ENCODE measurements at regions not wholly inside any gene's neighbourhood (a gene's known extent, or its start where the extent isn't known, plus 50 kb on each side); places are given as distances from the start of the nearest gene placed in this dataset.

DNA sequence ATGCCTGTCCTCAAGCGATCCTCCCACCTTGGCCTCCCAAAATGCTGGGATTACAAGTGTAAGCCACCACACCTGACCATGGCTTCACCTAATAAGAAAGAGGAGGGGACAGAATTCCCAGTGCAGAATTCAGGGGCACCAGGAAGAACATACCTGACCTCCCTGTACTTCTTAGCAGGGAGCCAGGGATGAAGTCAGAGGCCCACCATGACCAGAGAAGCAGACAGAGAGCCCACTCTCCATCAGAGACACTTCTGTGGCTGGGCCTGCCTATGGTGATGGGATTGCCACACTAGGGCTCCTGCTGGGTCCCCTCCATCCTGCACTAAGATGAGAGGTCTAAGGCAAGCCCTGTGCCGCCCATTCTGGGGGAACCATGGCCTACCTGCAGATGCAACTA, 157.4 kb upstream of the LYZL2 start:
- no peak overlapping the region for H2BK20ac ChIP-seq (ENCODE audit: low read depth, low read length, poor library complexity, severe bottlenecking)
- H3K18ac ChIP-seq (ENCODE audit: insufficient read length, low read depth, low read length), result no peak overlapping the region
- no peaks in the 10 kb centered on the region for H3K79me2 ChIP-seq (ENCODE audit: insufficient read depth, low read length)
- H3K27me3 ChIP-seq (ENCODE audit: insufficient read depth, low read length), result no peaks in the 10 kb centered on the region; the same call in 1 of the 2 replicates
- H3K4me2 ChIP-seq (ENCODE audit: insufficient read depth, insufficient read length, low read length), result no peak overlapping the region
- H3K79me1 ChIP-seq (ENCODE audit: insufficient read depth, low read depth, low read length, poor library complexity, severe bottlenecking), result no peaks in the 10 kb centered on the region
- H3K27me3 Mint-ChIP-seq (ENCODE audit: low read depth), result peaks cover 59% of the 10 kb centered on the region
- no peak overlapping the region for H2BK120ac ChIP-seq (ENCODE audit: low read depth, low read length, poor library complexity, severe bottlenecking)
- no peak overlapping the region for H3K4ac ChIP-seq (ENCODE audit: low read depth, low read length)
- no peak overlapping the region for H2BK12ac ChIP-seq (ENCODE audit: insufficient read length, low read depth, low read length)
- no peak overlapping the region for H2AK5ac ChIP-seq (ENCODE audit: insufficient read length, low read length)
- peaks cover 11 to 18% of the 10 kb centered on the region in 2 experiments for H3K4me1 Mint-ChIP-seq
- no peak overlapping the region for H2AFZ ChIP-seq (ENCODE audit: low read length)
- H4K91ac ChIP-seq (ENCODE audit: insufficient read length, low read depth, low read length), result no peak overlapping the region
- no peak overlapping the region for H3K27ac Mint-ChIP-seq
- no peak overlapping the region for H4K8ac ChIP-seq (replicated peaks; ENCODE audit: insufficient read length, low read depth, low read length)
- DNase-seq, result no peak
- no peak overlapping the region for H3K56ac ChIP-seq (ENCODE audit: insufficient read length, low read depth, low read length)
- no peaks in the 10 kb centered on the region for H3K36me3 Mint-ChIP-seq (ENCODE audit: insufficient read depth in 1 of 3, low read depth in 3 of 3)
- no peak overlapping the region for H2BK5ac ChIP-seq (ENCODE audit: insufficient read length, low read length)
- no peaks in the 10 kb centered on the region for H3K4me1 ChIP-seq (ENCODE audit: insufficient read depth, low read length)
- no peak overlapping the region for H3K4me3 Mint-ChIP-seq
- TF ChIP-seq, protein P1, sequence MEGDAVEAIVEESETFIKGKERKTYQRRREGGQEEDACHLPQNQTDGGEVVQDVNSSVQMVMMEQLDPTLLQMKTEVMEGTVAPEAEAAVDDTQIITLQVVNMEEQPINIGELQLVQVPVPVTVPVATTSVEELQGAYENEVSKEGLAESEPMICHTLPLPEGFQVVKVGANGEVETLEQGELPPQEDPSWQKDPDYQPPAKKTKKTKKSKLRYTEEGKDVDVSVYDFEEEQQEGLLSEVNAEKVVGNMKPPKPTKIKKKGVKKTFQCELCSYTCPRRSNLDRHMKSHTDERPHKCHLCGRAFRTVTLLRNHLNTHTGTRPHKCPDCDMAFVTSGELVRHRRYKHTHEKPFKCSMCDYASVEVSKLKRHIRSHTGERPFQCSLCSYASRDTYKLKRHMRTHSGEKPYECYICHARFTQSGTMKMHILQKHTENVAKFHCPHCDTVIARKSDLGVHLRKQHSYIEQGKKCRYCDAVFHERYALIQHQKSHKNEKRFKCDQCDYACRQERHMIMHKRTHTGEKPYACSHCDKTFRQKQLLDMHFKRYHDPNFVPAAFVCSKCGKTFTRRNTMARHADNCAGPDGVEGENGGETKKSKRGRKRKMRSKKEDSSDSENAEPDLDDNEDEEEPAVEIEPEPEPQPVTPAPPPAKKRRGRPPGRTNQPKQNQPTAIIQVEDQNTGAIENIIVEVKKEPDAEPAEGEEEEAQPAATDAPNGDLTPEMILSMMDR (conservative IDR thresholded peaks at IDR 0.05), result no peak
- peaks cover 3% of the 10 kb centered on the region for H3K23me2 ChIP-seq (ENCODE audit: insufficient read length, low read depth, low read length, poor library complexity, severe bottlenecking)
- H3K14ac ChIP-seq (ENCODE audit: insufficient read depth, low read length), result no peak overlapping the region
- H3K9ac ChIP-seq (ENCODE audit: extremely low read depth, insufficient read length, low read length), result no peak overlapping the region
- no peak overlapping the region for H3K27ac ChIP-seq (ENCODE audit: insufficient read length, low read depth, low read length)
- no peak overlapping the region for H2BK15ac ChIP-seq (ENCODE audit: low read depth, low read length)
- H3K23ac ChIP-seq (ENCODE audit: insufficient read length, low read depth, low read length), result no peak overlapping the region
- no peak overlapping the region for H4K5ac ChIP-seq (ENCODE audit: insufficient read length, low read depth, low read length)
- no peak overlapping the region for H3T11ph ChIP-seq (ENCODE audit: low read length)
- H3K9me3 Mint-ChIP-seq, result no peaks in the 10 kb centered on the region
- H4K20me1 ChIP-seq (ENCODE audit: control insufficient read depth, insufficient read depth, insufficient read length), result no peaks in the 10 kb centered on the region
- WGBS (ENCODE audit: extremely low coverage, insufficient read length, low lambda C conversion rate), result no CpG with 5 or more reads among the region's 2 CpGs
- no peaks in the 10 kb centered on the region for H3K9me3 ChIP-seq (ENCODE audit: control insufficient read depth, low read depth, low read length)

Measured in H9 (cell line).